Calu3 (cell line): ENCODE measurements at regions not wholly inside any gene's neighbourhood (a gene's known extent, or its start where the extent isn't known, plus 50 kb on each side); places are given as distances from the start of the nearest gene placed in this dataset.
A peak's percentile ranks its signal among the peaks of the same experiment; 100 is the strongest.
"Not testable (repeated sequence)": the region's sequence is repeated elsewhere in the genome, so short reads cannot be mapped to it uniquely, and the experiment has no call there.

Experiments used
- BruUV-seq: library from RNA; stranded (reverse); fragments of 400-500 nt; replicated peaks from 2 replicates; lab custom pipeline; 2021; lab: Mats Ljungman, UMichigan
- CTCF ChIA-PET: fragments of 300-600 bp; sonication (Branson Sonifier 250); formaldehyde crosslinking; loops from one replicate; lab custom pipeline; 2022; ENCODE audit warnings: antibody characterized with exemption; lab: Charles Lee
- DNase-seq: peaks from one replicate; pipeline ENCODE4 v3.0.0; 2022
- H3K27ac Mint-ChIP-seq: one replicate; pipeline ENCODE4 v1.8.0; 2022; ENCODE audit warnings: mixed read lengths; ENCODE audit not compliant: unreplicated experiment
- H3K27me3 Mint-ChIP-seq: one replicate; pipeline ENCODE4 v1.8.0; 2022; ENCODE audit warnings: mixed read lengths; ENCODE audit not compliant: unreplicated experiment
- H3K36me3 Mint-ChIP-seq: one replicate; pipeline ENCODE4 v1.8.0; 2022; ENCODE audit warnings: mild to moderate bottlenecking, moderate library complexity, mixed read lengths; ENCODE audit not compliant: insufficient read depth, unreplicated experiment
- H3K4me1 Mint-ChIP-seq: one replicate; pipeline ENCODE4 v1.8.0; 2022; ENCODE audit warnings: mild to moderate bottlenecking, low read depth, mixed read lengths; ENCODE audit not compliant: unreplicated experiment
- H3K4me3 Mint-ChIP-seq: one replicate; pipeline ENCODE4 v1.8.0; 2022; ENCODE audit warnings: mild to moderate bottlenecking, low read depth, moderate library complexity, mixed read lengths; ENCODE audit not compliant: unreplicated experiment
- H3K9me3 Mint-ChIP-seq: one replicate; pipeline ENCODE4 v1.8.0; 2022; ENCODE audit warnings: low read depth, mixed read lengths; ENCODE audit not compliant: unreplicated experiment
- intact Hi-C: fragments of 100-400 bp; cut with micrococcal nuclease; formaldehyde crosslinking; loops from one replicate; pipeline ENCODE4 v1.10.0; 2022; ENCODE audit not compliant: unreplicated experiment

DNA sequence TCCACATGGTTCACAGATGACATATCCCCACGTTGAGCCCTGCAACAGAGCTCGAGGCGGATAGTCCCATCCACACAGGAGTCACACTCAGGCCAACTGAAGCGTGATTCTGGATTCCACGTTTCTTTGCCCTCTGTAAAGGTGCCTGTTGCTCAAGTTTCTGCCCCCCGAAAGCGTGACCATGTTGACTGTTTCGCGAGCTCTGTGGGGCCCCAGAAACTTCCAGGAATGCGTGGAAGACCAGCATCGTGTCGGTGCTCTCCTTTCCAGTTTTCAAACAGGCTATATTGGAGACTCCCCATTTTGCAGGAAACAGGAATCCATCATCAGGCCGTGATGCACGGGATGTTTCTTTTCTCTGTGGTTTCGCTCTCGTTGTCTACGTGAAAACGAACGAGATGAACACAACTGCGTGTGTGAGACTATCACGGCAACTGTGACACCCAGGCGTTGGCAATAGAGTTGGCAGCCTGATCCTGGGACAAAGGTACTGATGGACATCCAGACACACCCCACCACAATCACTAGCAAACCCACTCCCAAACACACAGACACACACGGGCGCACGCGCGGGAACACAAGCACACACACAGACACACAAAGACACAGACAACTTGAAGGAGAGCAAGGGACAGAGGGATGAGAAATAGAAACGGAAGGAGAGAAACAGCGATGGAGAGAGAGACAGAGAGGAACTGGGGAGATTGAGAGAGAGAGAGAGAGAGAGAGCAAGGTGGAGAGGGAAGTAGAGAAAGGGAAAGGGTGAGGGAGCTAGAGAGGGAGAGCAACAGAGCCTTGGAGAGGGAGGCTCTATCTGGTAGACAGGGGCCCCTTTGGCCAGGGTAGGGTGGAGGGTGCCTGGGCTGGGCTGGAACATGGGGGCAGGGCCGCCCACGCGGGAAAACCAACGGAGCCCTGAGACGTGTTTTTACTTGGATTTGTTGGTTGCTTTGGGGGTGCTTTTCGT is 1609.3 kb downstream of the SPATA31A7 start:
- Mint-ChIP-seq H3K4me1 (peaks cover 33% of the 10 kb centered on the region), H3K4me3 (peak overlapping the region; percentile 5), H3K27me3 (peaks cover 26% of the 10 kb centered on the region), H3K27ac (peak overlapping the region; percentile 7), H3K36me3 (peaks cover 28% of the 10 kb centered on the region)
- H3K9me3 Mint-ChIP-seq, CTCF ChIA-PET, DNase-seq, intact Hi-C loops: not testable (repeated sequence)
- TSS peak; percentile 31 for BruUV-seq

DNA sequence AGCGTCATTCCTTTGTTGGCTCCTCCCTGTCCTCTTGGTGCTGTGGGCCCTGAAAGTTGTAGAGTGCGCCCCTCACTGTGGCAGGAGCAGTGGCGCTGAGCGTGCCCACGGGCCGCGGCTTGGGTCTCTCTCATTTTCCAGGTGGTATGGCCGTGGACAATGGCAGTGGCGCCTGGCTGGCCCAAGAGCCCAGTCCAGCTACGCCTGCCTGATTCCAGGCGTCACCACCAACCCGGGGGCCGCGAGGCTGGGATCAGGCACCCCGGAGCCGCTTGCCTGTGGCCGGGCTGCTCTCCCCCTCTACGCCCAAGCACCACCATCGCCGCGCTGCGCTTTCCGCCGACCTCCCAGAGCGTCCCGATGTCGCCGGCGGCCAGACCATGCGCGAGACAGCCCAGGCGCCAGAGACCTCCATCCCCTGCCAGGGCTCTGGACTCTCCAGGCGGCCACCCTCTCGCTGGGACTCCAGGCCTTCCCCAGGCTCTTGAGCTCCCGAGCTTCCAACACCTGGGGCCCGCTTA is 1610.1 kb downstream of the SPATA31A7 start:
- DNase-seq, H3K9me3 Mint-ChIP-seq, intact Hi-C loops, BruUV-seq, H3K4me3 Mint-ChIP-seq: not testable (repeated sequence)
- Mint-ChIP-seq H3K4me1 (peaks cover 33% of the 10 kb centered on the region), H3K27me3 (peaks cover 26% of the 10 kb centered on the region), H3K27ac (peak overlapping the region; percentile 7), H3K36me3 (peaks cover 28% of the 10 kb centered on the region)
- CTCF ChIA-PET: interaction anchor here (1.0 kb wide), 1 partner anchor 1018 kb away, joined by 3 read pairs; no protein-coding TSS in a partner anchor

DNA sequence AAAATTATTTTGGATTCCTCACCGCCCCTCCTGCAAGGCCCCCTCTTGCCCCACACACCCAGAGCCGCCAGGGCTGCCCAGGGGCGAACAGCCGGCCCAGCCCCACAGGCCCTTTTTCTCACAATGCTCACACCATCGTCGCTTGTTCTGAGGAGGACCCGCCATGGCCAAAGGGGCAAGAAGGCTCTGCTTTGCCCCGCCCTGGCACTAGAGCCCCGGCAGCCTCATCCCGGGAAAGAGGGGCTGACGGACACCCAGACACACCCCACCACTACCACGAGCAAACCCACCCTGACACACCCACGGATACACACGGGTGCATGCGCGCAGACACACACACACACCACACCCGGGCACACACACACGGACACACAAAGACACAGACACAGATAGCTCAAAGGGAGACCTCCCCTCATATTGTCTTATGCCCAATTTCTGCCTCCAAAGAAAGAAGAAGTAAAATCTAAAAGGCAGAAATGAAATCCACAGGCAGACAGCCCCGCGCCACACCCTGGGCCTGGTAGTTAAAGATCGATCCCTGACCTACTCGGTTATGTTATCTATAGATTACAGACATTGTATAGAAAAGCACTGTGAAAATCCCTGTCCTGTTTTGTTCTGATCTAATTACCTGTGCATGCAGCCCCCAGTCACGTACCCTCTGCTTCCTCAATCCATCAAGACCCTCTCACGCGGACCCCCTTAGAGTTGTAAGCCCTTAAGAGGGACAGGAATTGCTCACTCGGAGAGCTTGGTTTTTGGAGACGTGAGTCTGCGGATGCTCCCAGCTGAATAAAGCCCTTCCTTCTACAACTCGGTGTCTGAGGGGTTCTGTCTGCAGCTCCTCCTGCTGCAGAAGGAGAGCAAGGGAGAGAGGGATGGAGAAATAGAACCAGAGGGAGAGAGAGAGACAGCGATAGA is 1610.9 kb downstream of the SPATA31A7 start:
- Mint-ChIP-seq H3K27me3 (peaks cover 26% of the 10 kb centered on the region), H3K27ac (peak overlapping the region; percentile 11), H3K36me3 (peaks cover 28% of the 10 kb centered on the region), H3K4me1 (peaks cover 33% of the 10 kb centered on the region), H3K4me3 (peak overlapping the region; percentile 82)
- intact Hi-C loops, BruUV-seq, DNase-seq, H3K9me3 Mint-ChIP-seq: not testable (repeated sequence)
- CTCF ChIA-PET: interaction anchor here (1.0 kb wide), 1 partner anchor 1017 kb away, joined by 3 read pairs; no protein-coding TSS in a partner anchor

DNA sequence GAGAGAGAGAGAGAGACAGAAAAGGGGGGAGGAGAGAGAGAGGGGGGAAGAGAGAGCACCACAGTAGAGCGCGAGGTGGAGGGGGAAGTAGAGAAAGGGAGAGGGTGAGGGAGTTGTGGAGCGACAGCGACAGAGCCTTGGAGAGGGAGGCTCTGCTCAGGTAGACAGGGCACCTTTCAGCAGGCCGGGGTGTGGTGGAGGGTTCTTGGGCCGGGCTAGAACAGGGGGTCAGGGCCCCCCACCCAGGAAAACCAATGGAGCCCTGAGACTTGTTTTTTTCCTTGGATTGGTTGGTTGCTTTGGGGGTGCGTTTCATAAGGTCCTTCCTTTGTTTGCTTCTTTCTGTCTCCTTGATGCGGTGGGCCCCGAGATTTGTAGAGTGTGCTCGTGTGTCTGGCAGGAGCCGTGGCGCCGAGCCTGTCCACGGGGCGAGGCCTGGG is 1611.6 kb downstream of the SPATA31A7 start:
- intact Hi-C loops, H3K9me3 Mint-ChIP-seq, DNase-seq: not testable (repeated sequence)
- CTCF ChIA-PET: interaction anchor here (1.0 kb wide), 1 partner anchor 1016 kb away, joined by 3 read pairs; no protein-coding TSS in a partner anchor
- peaks cover 26% of the 10 kb centered on the region for H3K27me3 Mint-ChIP-seq
- peak overlapping the region; percentile 82 for H3K4me3 Mint-ChIP-seq
- BruUV-seq: TSS peak; percentile 82
- H3K36me3 Mint-ChIP-seq: peaks cover 28% of the 10 kb centered on the region
- H3K27ac Mint-ChIP-seq: peak overlapping the region; percentile 11
- peaks cover 33% of the 10 kb centered on the region for H3K4me1 Mint-ChIP-seq

DNA sequence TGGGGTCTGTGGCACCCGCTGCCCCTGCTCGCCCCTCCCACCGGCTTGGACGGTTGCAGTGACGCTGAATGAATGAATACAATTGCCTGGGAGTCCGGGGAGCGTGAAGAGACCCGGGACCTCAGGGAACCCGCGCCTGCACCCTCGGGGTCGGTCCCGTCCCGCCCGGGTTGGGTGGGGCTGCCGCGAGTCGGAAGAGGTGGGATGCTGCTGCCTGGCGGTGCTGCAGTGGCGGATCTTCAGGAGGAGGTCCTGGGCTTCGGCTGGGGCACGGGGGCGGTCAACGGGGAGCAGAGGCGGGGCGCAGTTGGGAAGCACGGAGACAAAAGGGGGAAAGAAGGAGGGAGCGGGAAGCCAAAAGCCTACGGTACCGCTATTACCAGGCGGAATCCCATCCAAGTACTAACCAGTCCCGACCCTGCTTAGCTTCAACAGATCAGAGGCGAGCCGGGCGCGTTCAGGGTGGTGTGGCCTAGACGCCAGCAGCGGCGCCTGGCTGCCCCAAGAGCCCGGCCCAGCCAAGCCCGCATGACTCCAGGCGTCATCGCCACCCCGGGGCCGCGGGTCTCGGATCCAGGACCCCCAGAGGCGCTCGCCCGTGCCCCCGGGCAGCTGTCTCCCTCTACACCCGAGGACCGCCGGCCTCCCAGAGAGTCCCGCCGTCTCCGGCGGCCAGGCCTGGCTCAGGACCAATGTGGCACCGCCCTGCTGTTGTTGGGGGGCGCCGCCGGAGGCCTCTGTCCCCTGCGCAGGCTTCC is 1612.3 kb downstream of the SPATA31A7 start:
- H3K4me1 Mint-ChIP-seq: peaks cover 33% of the 10 kb centered on the region
- H3K9me3 Mint-ChIP-seq, intact Hi-C loops, BruUV-seq: not testable (repeated sequence)
- H3K4me3 Mint-ChIP-seq: peak overlapping the region; percentile 82
- CTCF ChIA-PET: interaction anchor here (1.2 kb wide), 1 partner anchor 1015 kb away, joined by 4 read pairs; no protein-coding TSS in a partner anchor
- peak; percentile 89 for DNase-seq
- peak overlapping the region; percentile 11 for H3K27ac Mint-ChIP-seq
- peaks cover 28% of the 10 kb centered on the region for H3K36me3 Mint-ChIP-seq
- peaks cover 26% of the 10 kb centered on the region for H3K27me3 Mint-ChIP-seq

DNA sequence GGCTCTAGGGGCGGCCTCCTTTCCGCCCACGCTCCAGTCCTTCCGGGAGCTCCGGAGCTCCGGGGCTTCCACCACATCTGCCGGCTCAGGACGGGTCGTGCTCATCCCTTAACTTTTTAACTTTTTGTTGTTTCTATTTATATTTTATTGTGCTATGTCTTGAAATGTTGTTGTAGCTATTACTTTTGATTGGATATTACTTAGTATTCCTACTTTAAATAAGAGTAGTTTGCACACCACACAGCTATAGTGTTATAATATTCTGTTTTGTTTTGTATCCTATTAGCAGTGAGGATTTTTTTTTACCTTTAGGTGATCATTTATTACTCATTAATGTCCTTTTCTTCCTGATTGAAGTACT is 1612.9 kb downstream of the SPATA31A7 start:
- DNase-seq, intact Hi-C loops, BruUV-seq, H3K9me3 Mint-ChIP-seq: not testable (repeated sequence)
- peaks cover 33% of the 10 kb centered on the region for H3K4me1 Mint-ChIP-seq
- H3K27me3 Mint-ChIP-seq: peaks cover 26% of the 10 kb centered on the region
- CTCF ChIA-PET: interaction anchor here (1.2 kb wide), 1 partner anchor 1015 kb away, joined by 4 read pairs; no protein-coding TSS in a partner anchor
- peak overlapping the region; percentile 15 for H3K27ac Mint-ChIP-seq
- H3K4me3 Mint-ChIP-seq: peak overlapping the region; percentile 82
- peaks cover 28% of the 10 kb centered on the region for H3K36me3 Mint-ChIP-seq

DNA sequence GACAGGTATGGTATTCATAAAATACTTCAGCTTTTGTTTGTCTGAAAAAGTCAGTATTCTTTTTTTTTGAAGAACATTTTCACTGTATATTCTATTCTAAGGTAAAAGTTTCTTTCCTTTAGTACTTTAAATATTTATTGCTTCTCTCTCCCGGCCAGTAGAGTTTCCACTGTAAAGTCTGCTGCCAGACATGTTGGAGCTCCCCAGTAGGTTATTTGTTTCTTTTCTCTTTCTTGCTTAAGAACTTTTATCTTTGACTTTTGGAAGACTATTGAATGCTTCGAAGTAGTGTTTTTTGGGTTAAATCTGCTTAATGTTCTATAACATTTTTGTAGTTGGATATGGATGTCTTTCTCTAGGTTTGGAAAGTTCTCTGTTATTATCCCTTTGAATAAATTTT is 1613.3 kb downstream of the SPATA31A7 start:
- Mint-ChIP-seq H3K4me1 (peaks cover 33% of the 10 kb centered on the region), H3K27me3 (peaks cover 26% of the 10 kb centered on the region), H3K4me3 (peak overlapping the region; percentile 82), H3K36me3 (peaks cover 28% of the 10 kb centered on the region), H3K27ac (peak overlapping the region; percentile 15)
- H3K9me3 Mint-ChIP-seq, intact Hi-C loops, DNase-seq: not testable (repeated sequence)
- BruUV-seq: TSS peak; percentile 56
- CTCF ChIA-PET: interaction anchor here (1.2 kb wide), 1 partner anchor 1014 kb away, joined by 4 read pairs; no protein-coding TSS in a partner anchor

DNA sequence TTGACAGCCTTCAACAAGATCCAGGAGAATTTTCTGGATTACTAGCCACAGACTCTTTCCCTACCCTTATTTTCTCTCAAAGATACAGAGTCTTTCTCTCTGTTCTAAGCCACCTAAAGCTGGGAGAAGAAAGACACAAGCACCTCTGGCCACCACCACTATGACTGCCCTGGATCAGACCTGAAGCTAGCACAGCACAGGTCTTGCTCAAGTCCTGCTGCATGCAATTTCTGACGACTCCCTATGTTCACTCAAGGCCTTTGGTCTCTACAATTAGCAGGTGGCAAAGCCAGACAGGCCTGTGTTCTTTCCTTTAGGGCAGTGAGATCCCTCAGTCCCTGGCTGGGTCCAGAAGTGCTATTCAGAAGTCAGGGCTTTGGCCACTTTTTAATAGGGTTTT is 1614.5 kb downstream of the SPATA31A7 start:
- H3K36me3 Mint-ChIP-seq: peaks cover 28% of the 10 kb centered on the region
- intact Hi-C loops, DNase-seq, BruUV-seq, H3K27ac Mint-ChIP-seq, H3K9me3 Mint-ChIP-seq, CTCF ChIA-PET, H3K4me3 Mint-ChIP-seq: not testable (repeated sequence)
- H3K4me1 Mint-ChIP-seq: peaks cover 29% of the 10 kb centered on the region
- H3K27me3 Mint-ChIP-seq: peaks cover 19% of the 10 kb centered on the region
